ENCODE measurements at regions not wholly inside any gene's neighbourhood (a gene's known extent, or its start where the extent isn't known, plus 50 kb on each side); places are given as distances from the start of the nearest gene placed in this dataset.

GRCh38 chr5:141746395-141746794 lies 64.4 kb upstream of the ARAP3 start:
- Histone ChIP-seq H3K4me1 (ENCODE audit: insufficient read depth, low read length, poor library complexity, severe bottlenecking) (peaks cover 15% of the 10 kb centered on the region), H3K79me2 (ENCODE audit: insufficient read depth, low read depth, low read length) (no peaks in the 10 kb centered on the region), H3K36me3 (ENCODE audit: insufficient read depth, low read length) (no peaks in the 10 kb centered on the region), H4K20me1 (ENCODE audit: insufficient read depth, low read length) (no peaks in the 10 kb centered on the region), H3K4me3 (ENCODE audit: low read depth, low read length, poor library complexity, severe bottlenecking) (no peak overlapping the region), H2AFZ (ENCODE audit: low read length) (no peak overlapping the region), H3K9me2 (ENCODE audit: insufficient read depth, low read length) (no peaks in the 10 kb centered on the region), H3K27ac (ENCODE audit: low read depth, low read length, poor library complexity, severe bottlenecking) (no peak overlapping the region), H3K9me3 (ENCODE audit: low read length) (no peaks in the 10 kb centered on the region), H3K4me2 (ENCODE audit: low read length) (no peak overlapping the region)
- POLR2A ChIA-PET: no interaction called here
- no peak for DNase-seq (ENCODE audit: low spot score)
- intact Hi-C loops (cut with micrococcal nuclease; ENCODE audit: unreplicated experiment): no loop called here
- TF ChIP-seq, protein P1, sequence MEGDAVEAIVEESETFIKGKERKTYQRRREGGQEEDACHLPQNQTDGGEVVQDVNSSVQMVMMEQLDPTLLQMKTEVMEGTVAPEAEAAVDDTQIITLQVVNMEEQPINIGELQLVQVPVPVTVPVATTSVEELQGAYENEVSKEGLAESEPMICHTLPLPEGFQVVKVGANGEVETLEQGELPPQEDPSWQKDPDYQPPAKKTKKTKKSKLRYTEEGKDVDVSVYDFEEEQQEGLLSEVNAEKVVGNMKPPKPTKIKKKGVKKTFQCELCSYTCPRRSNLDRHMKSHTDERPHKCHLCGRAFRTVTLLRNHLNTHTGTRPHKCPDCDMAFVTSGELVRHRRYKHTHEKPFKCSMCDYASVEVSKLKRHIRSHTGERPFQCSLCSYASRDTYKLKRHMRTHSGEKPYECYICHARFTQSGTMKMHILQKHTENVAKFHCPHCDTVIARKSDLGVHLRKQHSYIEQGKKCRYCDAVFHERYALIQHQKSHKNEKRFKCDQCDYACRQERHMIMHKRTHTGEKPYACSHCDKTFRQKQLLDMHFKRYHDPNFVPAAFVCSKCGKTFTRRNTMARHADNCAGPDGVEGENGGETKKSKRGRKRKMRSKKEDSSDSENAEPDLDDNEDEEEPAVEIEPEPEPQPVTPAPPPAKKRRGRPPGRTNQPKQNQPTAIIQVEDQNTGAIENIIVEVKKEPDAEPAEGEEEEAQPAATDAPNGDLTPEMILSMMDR (conservative IDR thresholded peaks at IDR 0.05; ENCODE audit: low read length): no peak
- TF ChIP-seq EZH2phosphoT487 (IDR thresholded peaks at IDR 0.05; ENCODE audit: borderline replicate concordance, low read depth, low read length): no peak
- BruUV-seq (replicated peaks): no TSS peak
- CTCF ChIA-PET (ENCODE audit: unreplicated experiment): no interaction called here

DNA sequence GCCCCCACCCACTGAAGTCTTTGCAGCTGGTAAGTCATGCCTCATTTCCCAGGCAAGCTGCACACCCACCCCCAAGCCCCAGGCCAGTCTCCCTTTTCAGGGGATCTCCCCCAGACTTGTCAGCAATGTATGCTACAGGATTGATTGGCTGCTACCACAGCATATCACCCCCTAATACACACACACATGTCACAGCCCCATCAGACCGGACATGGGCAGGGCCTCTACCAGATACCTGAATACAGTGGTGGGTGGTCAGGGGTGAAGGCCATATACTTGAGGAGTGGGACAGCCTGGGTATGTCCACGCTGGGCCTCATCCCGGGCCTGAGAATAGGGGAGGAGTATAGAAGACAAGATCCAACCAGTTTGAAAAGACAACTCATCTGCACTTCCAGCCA lies 63.4 kb upstream of the ARAP3 start:
- BruUV-seq (replicated peaks): no TSS peak
- no peak for TF ChIP-seq EZH2phosphoT487 (IDR thresholded peaks at IDR 0.05; ENCODE audit: borderline replicate concordance, low read depth, low read length)
- TF ChIP-seq, protein P1 (conservative IDR thresholded peaks at IDR 0.05; ENCODE audit: low read length): no peak

DNA sequence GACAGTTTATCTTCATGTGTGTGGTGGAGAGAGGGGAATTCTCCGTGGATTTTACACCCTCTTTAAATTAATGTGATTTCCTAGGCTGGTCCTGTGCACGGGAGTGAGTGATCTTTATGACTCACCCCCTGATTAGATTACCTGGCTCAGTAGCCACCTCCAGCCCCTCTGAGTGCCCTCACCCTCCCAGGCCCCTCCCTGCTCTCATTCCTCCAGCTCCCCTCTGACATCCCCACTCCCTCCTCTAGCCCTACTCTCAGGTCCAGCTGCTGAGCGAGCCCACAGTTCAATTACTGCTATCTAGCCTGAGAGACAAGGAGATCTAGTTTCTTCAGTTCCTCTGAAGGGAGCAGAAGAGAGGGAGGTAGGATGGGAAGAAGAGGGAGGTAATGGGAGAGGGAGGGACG lies 61.8 kb upstream of the ARAP3 start:
- ChIA-PET POLR2A (no interaction called here), CTCF (ENCODE audit: unreplicated experiment) (no interaction called here)
- Histone ChIP-seq H3K9me2 (ENCODE audit: insufficient read depth, low read length) (no peaks in the 10 kb centered on the region), H3K79me2 (ENCODE audit: insufficient read depth, low read depth, low read length) (no peaks in the 10 kb centered on the region), H4K20me1 (ENCODE audit: insufficient read depth, low read length) (no peaks in the 10 kb centered on the region), H2AFZ (ENCODE audit: low read length) (no peak overlapping the region), H3K4me1 (ENCODE audit: insufficient read depth, low read length, poor library complexity, severe bottlenecking) (peaks cover 15% of the 10 kb centered on the region), H3K4me3 (ENCODE audit: low read depth, low read length, poor library complexity, severe bottlenecking) (no peak overlapping the region), H3K27ac (ENCODE audit: low read depth, low read length, poor library complexity, severe bottlenecking) (no peak overlapping the region), H3K36me3 (ENCODE audit: insufficient read depth, low read length) (no peaks in the 10 kb centered on the region), H3K4me2 (ENCODE audit: low read length) (no peak overlapping the region), H3K9me3 (ENCODE audit: low read length) (no peaks in the 10 kb centered on the region)
- DNase-seq (ENCODE audit: low spot score): no peak
- no TSS peak for BruUV-seq (replicated peaks)
- intact Hi-C loops (cut with micrococcal nuclease; ENCODE audit: unreplicated experiment): no loop called here
- TF ChIP-seq, protein P1 (conservative IDR thresholded peaks at IDR 0.05; ENCODE audit: low read length): no peak
- no peak for TF ChIP-seq EZH2phosphoT487 (IDR thresholded peaks at IDR 0.05; ENCODE audit: borderline replicate concordance, low read depth, low read length)

More for the DNA sequence above, 63.4 kb upstream of the ARAP3 start:
- Histone ChIP-seq H2AFZ (ENCODE audit: low read length) (no peak overlapping the region), H3K9me2 (ENCODE audit: insufficient read depth, low read length) (no peaks in the 10 kb centered on the region), H3K27ac (ENCODE audit: low read depth, low read length, poor library complexity, severe bottlenecking) (no peak overlapping the region), H3K4me1 (ENCODE audit: insufficient read depth, low read length, poor library complexity, severe bottlenecking) (peaks cover 15% of the 10 kb centered on the region), H4K20me1 (ENCODE audit: insufficient read depth, low read length) (no peaks in the 10 kb centered on the region), H3K79me2 (ENCODE audit: insufficient read depth, low read depth, low read length) (no peaks in the 10 kb centered on the region), H3K9me3 (ENCODE audit: low read length) (no peaks in the 10 kb centered on the region), H3K36me3 (ENCODE audit: insufficient read depth, low read length) (no peaks in the 10 kb centered on the region), H3K4me3 (ENCODE audit: low read depth, low read length, poor library complexity, severe bottlenecking) (no peak overlapping the region), H3K4me2 (ENCODE audit: low read length) (no peak overlapping the region)
- ChIA-PET POLR2A (interaction anchor here (0.5 kb wide), 1 partner anchor 176 kb away, joined by 5 read pairs; no protein-coding TSS in a partner anchor), CTCF (ENCODE audit: unreplicated experiment) (no interaction called here)
- no peak for DNase-seq (ENCODE audit: low spot score)
- intact Hi-C loops (cut with micrococcal nuclease; ENCODE audit: unreplicated experiment): no loop called here
